GM23338 (cell line): ENCODE measurements at regions not wholly inside any gene's neighbourhood (a gene's known extent, or its start where the extent isn't known, plus 50 kb on each side); places are given as distances from the start of the nearest gene placed in this dataset.

Experiments
- ATAC-seq: fragments of 200-7000 bp; cut with Tn5 transposase; 3 replicates; pipeline ENCODE4 v1.9.1; 2020
- DNase-seq: peaks from one replicate; pipeline ENCODE4 v3.0.0-alpha.2; 2015; ENCODE audit warnings: low spot score
- H2AFZ ChIP-seq: fragments of 200-600 bp; sonication (generic); 2 replicates; pipeline ENCODE4 v1.8.0; 2016; ENCODE audit warnings: antibody characterized with exemption, mild to moderate bottlenecking, moderate library complexity
- H3F3A ChIP-seq: fragments of 200-600 bp; sonication (generic); replicated peaks from 2 replicates; pipeline ENCODE4 v1.8.0; 2017; ENCODE audit warnings: antibody characterized with exemption, mixed run types, low read depth
- H3K27ac ChIP-seq: fragments of 200-600 bp; sonication (generic); 2 replicates; pipeline ENCODE4 v1.6.1; 2016; ENCODE audit warnings: low read depth
- H3K27me3 ChIP-seq: fragments of 200-600 bp; sonication (generic); 2 replicates; pipeline ENCODE4 v1.8.0; 2016; ENCODE audit warnings: mild to moderate bottlenecking, mixed run types, moderate library complexity; ENCODE audit not compliant: insufficient read depth
- H3K36me3 ChIP-seq: fragments of 200-600 bp; sonication (generic); 2 replicates; pipeline ENCODE4 v1.8.0; 2016; ENCODE audit warnings: mild to moderate bottlenecking; ENCODE audit not compliant: insufficient read depth
- H3K4me1 ChIP-seq: fragments of 200-600 bp; sonication (generic); 2 replicates; pipeline ENCODE4 v1.8.0; 2016; ENCODE audit warnings: mild to moderate bottlenecking, moderate library complexity; ENCODE audit not compliant: insufficient read depth
- H3K4me2 ChIP-seq: fragments of 200-600 bp; sonication (generic); 2 replicates; pipeline ENCODE4 v1.7.1; 2017; ENCODE audit warnings: mixed run types
- H3K4me3 ChIP-seq: fragments of 200-600 bp; sonication (generic); 2 replicates; pipeline ENCODE4 v1.6.1; 2016; ENCODE audit warnings: mixed run types
- H3K79me2 ChIP-seq: fragments of 200-600 bp; sonication (generic); replicated peaks from 2 replicates; pipeline ENCODE4 v1.8.0; 2017; ENCODE audit warnings: mild to moderate bottlenecking; ENCODE audit not compliant: insufficient read depth
- H3K9me2 ChIP-seq: fragments of 200-600 bp; sonication (generic); 2 replicates; pipeline ENCODE4 v1.8.0; 2017; ENCODE audit not compliant: insufficient read depth
- H4K20me1 ChIP-seq: fragments of 200-600 bp; sonication (generic); replicated peaks from 2 replicates; pipeline ENCODE4 v1.8.0; 2017; ENCODE audit warnings: mild to moderate bottlenecking; ENCODE audit not compliant: insufficient read depth
- H3K27ac Mint-ChIP-seq: 2 replicates; pipeline ENCODE4 v1.8.0; 2020; ENCODE audit warnings: inconsistent platforms, mild to moderate bottlenecking, moderate library complexity, mixed read lengths
- H3K27me3 Mint-ChIP-seq: 3 replicates; pipeline ENCODE4 v1.8.0; 2022; ENCODE audit warnings: low read depth, mild to moderate bottlenecking, moderate library complexity, mixed read lengths, inconsistent platforms; ENCODE audit not compliant: insufficient read depth, poor library complexity
- H3K36me3 Mint-ChIP-seq: 3 replicates; pipeline ENCODE4 v1.8.0; 2021; ENCODE audit warnings: low read depth, mild to moderate bottlenecking, inconsistent platforms, moderate library complexity, mixed read lengths
- H3K4me1 Mint-ChIP-seq: 3 replicates; pipeline ENCODE4 v1.8.0; 2020; ENCODE audit warnings: mild to moderate bottlenecking, inconsistent platforms, mixed read lengths
- H3K4me3 Mint-ChIP-seq: 3 replicates; pipeline ENCODE4 v1.8.0; 2021; ENCODE audit warnings: moderate library complexity, mild to moderate bottlenecking, inconsistent platforms, mixed read lengths
- H3K9me3 Mint-ChIP-seq: 3 replicates; pipeline ENCODE4 v1.8.0; 2020; ENCODE audit warnings: moderate library complexity, mild to moderate bottlenecking, inconsistent platforms, mixed read lengths
- CREB1 ChIP-seq: fragments of 250-450 bp; sonication (Bioruptor Pico); IDR thresholded peaks from 2 replicates; pipeline ENCODE4 v1.5.0; 2020; ENCODE audit warnings: low read depth, mild to moderate bottlenecking, moderate library complexity
- EZH2 ChIP-seq: fragments of 200-600 bp; sonication (generic); IDR thresholded peaks from one replicate; pipeline ENCODE4 v1.8.0; 2017; ENCODE audit warnings: antibody characterized with exemption, mild to moderate bottlenecking, low read depth; ENCODE audit not compliant: unreplicated experiment
- EZH2phosphoT487 ChIP-seq: fragments of 200-600 bp; sonication (generic); IDR thresholded peaks from one replicate; pipeline ENCODE4 v1.8.1; 2018; ENCODE audit warnings: antibody characterized with exemption; ENCODE audit not compliant: unreplicated experiment
- JUNB ChIP-seq: IDR thresholded peaks from one replicate; pipeline ENCODE4 v1.6.1; 2016; ENCODE audit warnings: antibody characterized with exemption; ENCODE audit not compliant: unreplicated experiment
- NANOG ChIP-seq: IDR thresholded peaks from 2 replicates; pipeline ENCODE4 v1.6.1; 2016; ENCODE audit warnings: antibody characterized with exemption, borderline replicate concordance
- POLR2AphosphoS5 ChIP-seq: IDR thresholded peaks from 2 replicates; pipeline ENCODE4 v1.6.1; 2016; ENCODE audit warnings: antibody characterized with exemption, low read depth
- REST ChIP-seq: IDR thresholded peaks from one replicate; pipeline ENCODE4 v1.6.1; 2018; ENCODE audit warnings: antibody characterized with exemption; ENCODE audit not compliant: unreplicated experiment
- STAT1 ChIP-seq: IDR thresholded peaks from one replicate; pipeline ENCODE4 v1.6.1; 2016; ENCODE audit warnings: antibody characterized with exemption; ENCODE audit not compliant: unreplicated experiment
- ZNF114 ChIP-seq: fragments of 250-450 bp; sonication (Bioruptor Pico); IDR thresholded peaks from 2 replicates; pipeline ENCODE4 v1.5.0; 2020; ENCODE audit warnings: mild to moderate bottlenecking, moderate library complexity
- ZNF331 ChIP-seq: fragments of 250-450 bp; sonication (Bioruptor Pico); IDR thresholded peaks from 2 replicates; pipeline ENCODE4 v1.5.0; 2020; ENCODE audit warnings: low read depth, mild to moderate bottlenecking, moderate library complexity
- TF ChIP-seq, protein P1 (sequence below), 2 experiments: fragments of 200-600 bp in 1 of 2; sonication (generic) in 1 of 2; conservative IDR thresholded peaks; 2 replicates each; pipeline versions ENCODE4 v1.5.1 to v1.6.1; 2016 to 2017; ENCODE audit warnings: antibody characterized with exemption in 2 of 2, low read depth in 2 of 2, mild to moderate bottlenecking in 2 of 2, moderate library complexity in 1 of 2
- TF ChIP-seq, protein P2 (sequence below): IDR thresholded peaks from 2 replicates; pipeline ENCODE4 v1.6.1; 2016; ENCODE audit warnings: antibody characterized with exemption
- TF ChIP-seq, protein P3 (sequence below): fragments of 250-450 bp; sonication (Bioruptor Pico); IDR thresholded peaks from 2 replicates; pipeline ENCODE4 v1.5.0; 2020; ENCODE audit warnings: mild to moderate bottlenecking, moderate library complexity

DNA sequence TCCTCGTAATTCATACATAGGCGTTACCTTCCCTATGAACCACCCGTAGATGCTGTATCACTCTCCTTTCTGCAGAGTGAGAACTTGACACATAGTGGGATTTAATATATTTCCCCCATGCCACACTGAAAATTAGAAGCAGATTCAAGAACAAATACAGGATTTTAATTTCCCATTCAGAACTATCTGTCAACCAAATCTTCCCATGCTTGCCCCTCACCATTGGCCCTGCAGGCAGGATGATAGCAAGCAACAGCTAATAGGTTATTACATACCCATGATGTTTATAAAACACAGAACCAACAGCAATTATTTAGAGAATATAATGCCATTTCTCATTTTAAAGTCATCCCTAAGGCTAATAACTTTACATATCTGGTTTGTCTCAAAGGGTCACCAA is 55.0 kb upstream of the GNAO1 start:
- DNase-seq (no peak), ATAC-seq (no peak)
- Histone ChIP-seq H3K36me3 (no peaks in the 10 kb centered on the region), H3K4me1 (no peaks in the 10 kb centered on the region), H3K4me2 (no peak overlapping the region), H4K20me1 (no peaks in the 10 kb centered on the region), H3F3A (no peaks in the 10 kb centered on the region), H2AFZ (no peak overlapping the region), H3K27ac (no peak overlapping the region), H3K79me2 (no peaks in the 10 kb centered on the region), H3K9me2 (no peaks in the 10 kb centered on the region), H3K27me3 (no peaks in the 10 kb centered on the region), H3K4me3 (no peak overlapping the region)
- Mint-ChIP-seq H3K4me3 (no peak overlapping the region), H3K9me3 (no peaks in the 10 kb centered on the region; the same call in 1 of the 3 replicates), H3K27me3 (no peaks in the 10 kb centered on the region), H3K36me3 (no peaks in the 10 kb centered on the region), H3K27ac (no peak overlapping the region), H3K4me1 (no peaks in the 10 kb centered on the region)
- TF ChIP-seq, protein P1, sequence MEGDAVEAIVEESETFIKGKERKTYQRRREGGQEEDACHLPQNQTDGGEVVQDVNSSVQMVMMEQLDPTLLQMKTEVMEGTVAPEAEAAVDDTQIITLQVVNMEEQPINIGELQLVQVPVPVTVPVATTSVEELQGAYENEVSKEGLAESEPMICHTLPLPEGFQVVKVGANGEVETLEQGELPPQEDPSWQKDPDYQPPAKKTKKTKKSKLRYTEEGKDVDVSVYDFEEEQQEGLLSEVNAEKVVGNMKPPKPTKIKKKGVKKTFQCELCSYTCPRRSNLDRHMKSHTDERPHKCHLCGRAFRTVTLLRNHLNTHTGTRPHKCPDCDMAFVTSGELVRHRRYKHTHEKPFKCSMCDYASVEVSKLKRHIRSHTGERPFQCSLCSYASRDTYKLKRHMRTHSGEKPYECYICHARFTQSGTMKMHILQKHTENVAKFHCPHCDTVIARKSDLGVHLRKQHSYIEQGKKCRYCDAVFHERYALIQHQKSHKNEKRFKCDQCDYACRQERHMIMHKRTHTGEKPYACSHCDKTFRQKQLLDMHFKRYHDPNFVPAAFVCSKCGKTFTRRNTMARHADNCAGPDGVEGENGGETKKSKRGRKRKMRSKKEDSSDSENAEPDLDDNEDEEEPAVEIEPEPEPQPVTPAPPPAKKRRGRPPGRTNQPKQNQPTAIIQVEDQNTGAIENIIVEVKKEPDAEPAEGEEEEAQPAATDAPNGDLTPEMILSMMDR (conservative IDR thresholded peaks at IDR 0.05; ENCODE audit: low read depth in 2 of 2) = no peak
- no peak for TF ChIP-seq ZNF114 (CRISPR knock-in tag)
- TF ChIP-seq, protein P2, sequence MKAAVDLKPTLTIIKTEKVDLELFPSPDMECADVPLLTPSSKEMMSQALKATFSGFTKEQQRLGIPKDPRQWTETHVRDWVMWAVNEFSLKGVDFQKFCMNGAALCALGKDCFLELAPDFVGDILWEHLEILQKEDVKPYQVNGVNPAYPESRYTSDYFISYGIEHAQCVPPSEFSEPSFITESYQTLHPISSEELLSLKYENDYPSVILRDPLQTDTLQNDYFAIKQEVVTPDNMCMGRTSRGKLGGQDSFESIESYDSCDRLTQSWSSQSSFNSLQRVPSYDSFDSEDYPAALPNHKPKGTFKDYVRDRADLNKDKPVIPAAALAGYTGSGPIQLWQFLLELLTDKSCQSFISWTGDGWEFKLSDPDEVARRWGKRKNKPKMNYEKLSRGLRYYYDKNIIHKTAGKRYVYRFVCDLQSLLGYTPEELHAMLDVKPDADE = no peak
- no peak for TF ChIP-seq STAT1
- TF ChIP-seq CREB1 = no peak
- TF ChIP-seq JUNB = no peak
- TF ChIP-seq, protein P3, sequence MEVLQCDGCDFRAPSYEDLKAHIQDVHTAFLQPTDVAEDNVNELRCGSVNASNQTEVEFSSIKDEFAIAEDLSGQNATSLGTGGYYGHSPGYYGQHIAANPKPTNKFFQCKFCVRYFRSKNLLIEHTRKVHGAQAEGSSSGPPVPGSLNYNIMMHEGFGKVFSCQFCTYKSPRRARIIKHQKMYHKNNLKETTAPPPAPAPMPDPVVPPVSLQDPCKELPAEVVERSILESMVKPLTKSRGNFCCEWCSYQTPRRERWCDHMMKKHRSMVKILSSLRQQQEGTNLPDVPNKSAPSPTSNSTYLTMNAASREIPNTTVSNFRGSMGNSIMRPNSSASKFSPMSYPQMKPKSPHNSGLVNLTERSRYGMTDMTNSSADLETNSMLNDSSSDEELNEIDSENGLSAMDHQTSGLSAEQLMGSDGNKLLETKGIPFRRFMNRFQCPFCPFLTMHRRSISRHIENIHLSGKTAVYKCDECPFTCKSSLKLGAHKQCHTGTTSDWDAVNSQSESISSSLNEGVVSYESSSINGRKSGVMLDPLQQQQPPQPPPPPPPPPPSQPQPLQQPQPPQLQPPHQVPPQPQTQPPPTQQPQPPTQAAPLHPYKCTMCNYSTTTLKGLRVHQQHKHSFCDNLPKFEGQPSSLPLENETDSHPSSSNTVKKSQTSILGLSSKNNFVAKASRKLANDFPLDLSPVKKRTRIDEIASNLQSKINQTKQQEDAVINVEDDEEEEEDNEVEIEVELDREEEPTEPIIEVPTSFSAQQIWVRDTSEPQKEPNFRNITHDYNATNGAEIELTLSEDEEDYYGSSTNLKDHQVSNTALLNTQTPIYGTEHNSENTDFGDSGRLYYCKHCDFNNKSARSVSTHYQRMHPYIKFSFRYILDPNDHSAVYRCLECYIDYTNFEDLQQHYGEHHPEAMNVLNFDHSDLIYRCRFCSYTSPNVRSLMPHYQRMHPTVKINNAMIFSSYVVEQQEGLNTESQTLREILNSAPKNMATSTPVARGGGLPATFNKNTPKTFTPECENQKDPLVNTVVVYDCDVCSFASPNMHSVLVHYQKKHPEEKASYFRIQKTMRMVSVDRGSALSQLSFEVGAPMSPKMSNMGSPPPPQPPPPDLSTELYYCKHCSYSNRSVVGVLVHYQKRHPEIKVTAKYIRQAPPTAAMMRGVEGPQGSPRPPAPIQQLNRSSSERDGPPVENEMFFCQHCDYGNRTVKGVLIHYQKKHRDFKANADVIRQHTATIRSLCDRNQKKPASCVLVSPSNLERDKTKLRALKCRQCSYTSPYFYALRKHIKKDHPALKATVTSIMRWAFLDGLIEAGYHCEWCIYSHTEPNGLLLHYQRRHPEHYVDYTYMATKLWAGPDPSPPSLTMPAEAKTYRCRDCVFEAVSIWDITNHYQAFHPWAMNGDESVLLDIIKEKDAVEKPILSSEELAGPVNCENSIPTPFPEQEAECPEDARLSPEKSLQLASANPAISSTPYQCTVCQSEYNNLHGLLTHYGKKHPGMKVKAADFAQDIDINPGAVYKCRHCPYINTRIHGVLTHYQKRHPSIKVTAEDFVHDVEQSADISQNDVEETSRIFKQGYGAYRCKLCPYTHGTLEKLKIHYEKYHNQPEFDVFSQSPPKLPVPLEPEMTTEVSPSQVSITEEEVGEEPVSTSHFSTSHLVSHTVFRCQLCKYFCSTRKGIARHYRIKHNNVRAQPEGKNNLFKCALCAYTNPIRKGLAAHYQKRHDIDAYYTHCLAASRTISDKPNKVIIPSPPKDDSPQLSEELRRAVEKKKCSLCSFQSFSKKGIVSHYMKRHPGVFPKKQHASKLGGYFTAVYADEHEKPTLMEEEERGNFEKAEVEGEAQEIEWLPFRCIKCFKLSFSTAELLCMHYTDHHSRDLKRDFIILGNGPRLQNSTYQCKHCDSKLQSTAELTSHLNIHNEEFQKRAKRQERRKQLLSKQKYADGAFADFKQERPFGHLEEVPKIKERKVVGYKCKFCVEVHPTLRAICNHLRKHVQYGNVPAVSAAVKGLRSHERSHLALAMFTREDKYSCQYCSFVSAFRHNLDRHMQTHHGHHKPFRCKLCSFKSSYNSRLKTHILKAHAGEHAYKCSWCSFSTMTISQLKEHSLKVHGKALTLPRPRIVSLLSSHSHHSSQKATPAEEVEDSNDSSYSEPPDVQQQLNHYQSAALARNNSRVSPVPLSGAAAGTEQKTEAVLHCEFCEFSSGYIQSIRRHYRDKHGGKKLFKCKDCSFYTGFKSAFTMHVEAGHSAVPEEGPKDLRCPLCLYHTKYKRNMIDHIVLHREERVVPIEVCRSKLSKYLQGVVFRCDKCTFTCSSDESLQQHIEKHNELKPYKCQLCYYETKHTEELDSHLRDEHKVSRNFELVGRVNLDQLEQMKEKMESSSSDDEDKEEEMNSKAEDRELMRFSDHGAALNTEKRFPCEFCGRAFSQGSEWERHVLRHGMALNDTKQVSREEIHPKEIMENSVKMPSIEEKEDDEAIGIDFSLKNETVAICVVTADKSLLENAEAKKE (CRISPR knock-in tag) = no peak
- no peak for TF ChIP-seq EZH2
- no peak for TF ChIP-seq POLR2AphosphoS5
- no peak for TF ChIP-seq EZH2phosphoT487
- no peak for TF ChIP-seq NANOG
- TF ChIP-seq ZNF331 (CRISPR knock-in tag) = no peak
- no peak for TF ChIP-seq REST
